ENCODE measurements at regions not wholly inside any gene's neighbourhood (a gene's known extent, or its start where the extent isn't known, plus 50 kb on each side); places are given as distances from the start of the nearest gene placed in this dataset.
"Not testable (repeated sequence)": the region's sequence is repeated elsewhere in the genome, so short reads cannot be mapped to it uniquely, and the experiment has no call there.

DNA sequence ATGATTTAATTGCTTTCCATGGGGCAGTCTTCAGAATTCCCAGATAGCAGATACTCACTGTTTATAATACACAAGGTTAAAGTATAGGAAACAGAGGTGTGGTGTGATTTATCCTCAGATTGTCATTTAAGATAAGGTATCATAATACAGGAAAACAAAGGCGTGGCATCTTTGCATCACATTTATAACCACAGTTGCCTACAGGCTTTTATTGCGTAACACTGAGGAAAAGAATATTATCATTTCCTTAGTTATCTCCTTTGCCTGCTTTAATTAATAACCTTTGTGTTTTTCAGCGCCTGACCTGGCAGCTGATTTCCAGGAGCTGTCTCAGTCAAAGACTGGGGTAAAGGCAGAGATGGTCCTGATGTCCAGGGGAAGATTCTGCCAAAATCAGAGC is 68.8 kb downstream of the SSX7 start:
- Histone ChIP-seq H3K4me3 (ENCODE audit: low read depth, low read length) (no peak overlapping the region), H3K9me3 (ENCODE audit: control insufficient read depth in 2 of 2, low read length in 2 of 2) (no peaks in the 10 kb centered on the region), H3K4me1 (ENCODE audit: control insufficient read depth, insufficient read depth, low read length, poor library complexity, severe bottlenecking) (no peaks in the 10 kb centered on the region), H3K36me3 (ENCODE audit: control insufficient read depth, insufficient read depth, low read length) (no peaks in the 10 kb centered on the region), H3K27me3 (ENCODE audit: control insufficient read depth, insufficient read depth, low read length) (no peaks in the 10 kb centered on the region), H3K27ac (ENCODE audit: insufficient read depth, low read length, poor library complexity, severe bottlenecking) (no peak overlapping the region)
- Mint-ChIP-seq H3K36me3 (no peaks in the 10 kb centered on the region), H3K27me3 (peaks cover 11% of the 10 kb centered on the region), H3K27ac (no peak overlapping the region), H3K4me3 (no peak overlapping the region), H3K9me3 (no peaks in the 10 kb centered on the region), H3K4me1 (no peaks in the 10 kb centered on the region)
- no peak for DNase-seq
- no peak for ATAC-seq (ENCODE audit: low read depth in 2 of 2)

DNA sequence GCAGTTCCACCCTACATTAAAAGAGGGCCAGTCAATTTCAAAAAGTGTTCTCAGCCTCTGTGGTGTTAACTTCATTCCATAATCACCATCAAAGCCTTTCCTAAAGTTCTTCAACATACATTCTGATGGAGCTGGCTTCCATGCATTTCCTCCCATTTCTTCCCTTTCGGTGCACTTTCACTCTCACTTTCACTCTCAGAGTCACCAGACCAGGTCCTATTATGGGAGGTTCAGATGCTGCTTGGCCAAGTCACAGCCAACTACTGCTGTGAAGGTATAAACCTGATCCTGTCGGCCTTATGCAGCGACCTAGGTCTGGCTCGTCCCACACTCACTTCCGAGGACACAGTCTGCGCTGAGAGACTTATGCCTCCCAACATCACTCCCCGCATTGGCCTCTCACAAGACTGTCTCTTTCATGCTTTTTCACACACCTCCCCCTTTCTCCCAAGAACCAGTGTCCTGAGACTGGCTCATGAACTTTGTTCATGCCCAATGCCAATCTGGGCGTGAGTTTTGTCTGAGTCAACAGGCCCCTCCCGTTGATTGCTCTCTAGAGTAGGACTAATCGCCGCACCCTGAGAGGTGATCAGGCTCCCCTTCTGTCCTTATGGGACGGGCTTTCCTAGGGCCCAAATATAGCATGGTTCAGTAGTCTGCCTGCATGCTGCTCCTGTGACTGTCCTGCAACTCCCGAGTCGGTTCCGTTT is 60.8 kb upstream of the XAGE1B start:
- Mint-ChIP-seq H3K27ac (no peak overlapping the region), H3K4me1 (peaks cover 0 to 3% (median under 1%) of the 10 kb centered on the region in 4 donors), H3K36me3 (no peaks in the 10 kb centered on the region), H3K27me3 (peaks cover 4% of the 10 kb centered on the region), H3K4me3 (no peak overlapping the region), H3K9me3 (no peaks in the 10 kb centered on the region)
- no peaks in the 10 kb centered on the region for H3K36me3 ChIP-seq (ENCODE audit: control insufficient read depth, insufficient read depth, low read length)
- no peaks in the 10 kb centered on the region for H3K27me3 ChIP-seq (ENCODE audit: control insufficient read depth, insufficient read depth, low read length)
- H3K27ac ChIP-seq (ENCODE audit: insufficient read depth, low read length, poor library complexity, severe bottlenecking), result no peak overlapping the region
- ATAC-seq (ENCODE audit: low read depth in 2 of 2) (no peak), DNase-seq (no peak)
- H3K9me3 ChIP-seq (ENCODE audit: control insufficient read depth in 2 of 2, low read length in 2 of 2), result no peaks in the 10 kb centered on the region
- H3K4me1 ChIP-seq (ENCODE audit: control insufficient read depth, insufficient read depth, low read length, poor library complexity, severe bottlenecking), result no peaks in the 10 kb centered on the region
- no peak overlapping the region for H3K4me3 ChIP-seq (ENCODE audit: low read depth, low read length)

DNA sequence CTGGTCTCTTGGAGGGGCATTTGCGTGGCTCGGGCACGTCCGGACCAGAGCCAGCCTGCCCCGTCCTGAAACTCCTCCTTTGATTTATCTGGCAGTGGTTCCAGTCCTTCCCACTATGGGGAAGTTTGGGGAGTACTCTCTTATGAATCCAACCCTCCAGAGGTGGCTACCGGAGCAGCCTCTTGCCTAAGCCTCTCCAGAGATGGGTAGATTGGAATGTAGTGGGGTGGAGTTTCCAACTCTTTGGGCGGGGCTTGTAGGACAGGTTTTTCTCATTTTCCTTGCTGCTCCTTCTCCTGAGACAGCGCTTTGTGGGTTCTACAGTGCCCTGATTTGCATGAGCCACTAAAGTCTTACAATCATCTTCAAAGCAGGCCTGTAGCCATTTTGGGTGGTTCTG is 60.1 kb upstream of the XAGE1B start:
- Histone ChIP-seq H3K27me3 (ENCODE audit: control insufficient read depth, insufficient read depth, low read length) (no peaks in the 10 kb centered on the region), H3K4me3 (ENCODE audit: low read depth, low read length) (no peak overlapping the region), H3K36me3 (ENCODE audit: control insufficient read depth, insufficient read depth, low read length) (no peaks in the 10 kb centered on the region), H3K9me3 (ENCODE audit: control insufficient read depth in 2 of 2, low read length in 2 of 2) (no peaks in the 10 kb centered on the region), H3K4me1 (ENCODE audit: control insufficient read depth, insufficient read depth, low read length, poor library complexity, severe bottlenecking) (no peaks in the 10 kb centered on the region), H3K27ac (ENCODE audit: insufficient read depth, low read length, poor library complexity, severe bottlenecking) (no peak overlapping the region)
- H3K9me3 Mint-ChIP-seq, result no peaks in the 10 kb centered on the region
- H3K4me1 Mint-ChIP-seq, result peaks cover 0 to 3% (median under 1%) of the 10 kb centered on the region in 4 donors
- ATAC-seq (ENCODE audit: low read depth in 2 of 2) (no peak), DNase-seq (no peak)
- no peak overlapping the region for H3K27ac Mint-ChIP-seq
- H3K4me3 Mint-ChIP-seq, result no peak overlapping the region
- no peaks in the 10 kb centered on the region for H3K27me3 Mint-ChIP-seq
- H3K36me3 Mint-ChIP-seq, result no peaks in the 10 kb centered on the region

DNA sequence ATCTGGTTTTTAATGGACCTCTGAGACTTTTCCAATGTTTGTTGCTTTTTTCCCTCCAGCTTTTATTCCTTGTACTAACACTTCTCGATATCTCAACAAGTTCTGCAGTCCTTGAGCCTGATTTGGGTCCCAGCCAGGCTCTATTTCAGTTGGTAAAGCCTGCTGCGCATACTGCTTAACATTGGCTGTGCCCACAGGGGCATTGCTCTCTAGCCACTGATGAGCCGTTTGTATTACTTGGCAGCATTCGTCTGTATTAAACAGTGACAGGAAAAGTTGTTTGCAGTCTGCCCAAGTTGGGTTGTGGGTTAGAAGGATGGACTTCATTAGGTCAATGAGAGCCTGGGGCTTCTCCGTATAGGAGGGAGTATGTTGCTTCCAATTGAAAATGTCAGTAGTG is 59.6 kb upstream of the XAGE1B start:
- Mint-ChIP-seq H3K4me1 (peaks cover 0 to 3% (median under 1%) of the 10 kb centered on the region in 4 donors), H3K27ac (no peak overlapping the region), H3K27me3 (no peaks in the 10 kb centered on the region), H3K4me3 (no peak overlapping the region), H3K9me3 (no peaks in the 10 kb centered on the region), H3K36me3 (no peaks in the 10 kb centered on the region)
- Histone ChIP-seq H3K4me3 (ENCODE audit: low read depth, low read length) (no peak overlapping the region), H3K9me3 (ENCODE audit: control insufficient read depth in 2 of 2, low read length in 2 of 2) (no peaks in the 10 kb centered on the region), H3K27ac (ENCODE audit: insufficient read depth, low read length, poor library complexity, severe bottlenecking) (no peak overlapping the region), H3K27me3 (ENCODE audit: control insufficient read depth, insufficient read depth, low read length) (no peaks in the 10 kb centered on the region), H3K36me3 (ENCODE audit: control insufficient read depth, insufficient read depth, low read length) (no peaks in the 10 kb centered on the region), H3K4me1 (ENCODE audit: control insufficient read depth, insufficient read depth, low read length, poor library complexity, severe bottlenecking) (no peaks in the 10 kb centered on the region)
- no peak for DNase-seq
- no peak for ATAC-seq (ENCODE audit: low read depth in 2 of 2)

DNA sequence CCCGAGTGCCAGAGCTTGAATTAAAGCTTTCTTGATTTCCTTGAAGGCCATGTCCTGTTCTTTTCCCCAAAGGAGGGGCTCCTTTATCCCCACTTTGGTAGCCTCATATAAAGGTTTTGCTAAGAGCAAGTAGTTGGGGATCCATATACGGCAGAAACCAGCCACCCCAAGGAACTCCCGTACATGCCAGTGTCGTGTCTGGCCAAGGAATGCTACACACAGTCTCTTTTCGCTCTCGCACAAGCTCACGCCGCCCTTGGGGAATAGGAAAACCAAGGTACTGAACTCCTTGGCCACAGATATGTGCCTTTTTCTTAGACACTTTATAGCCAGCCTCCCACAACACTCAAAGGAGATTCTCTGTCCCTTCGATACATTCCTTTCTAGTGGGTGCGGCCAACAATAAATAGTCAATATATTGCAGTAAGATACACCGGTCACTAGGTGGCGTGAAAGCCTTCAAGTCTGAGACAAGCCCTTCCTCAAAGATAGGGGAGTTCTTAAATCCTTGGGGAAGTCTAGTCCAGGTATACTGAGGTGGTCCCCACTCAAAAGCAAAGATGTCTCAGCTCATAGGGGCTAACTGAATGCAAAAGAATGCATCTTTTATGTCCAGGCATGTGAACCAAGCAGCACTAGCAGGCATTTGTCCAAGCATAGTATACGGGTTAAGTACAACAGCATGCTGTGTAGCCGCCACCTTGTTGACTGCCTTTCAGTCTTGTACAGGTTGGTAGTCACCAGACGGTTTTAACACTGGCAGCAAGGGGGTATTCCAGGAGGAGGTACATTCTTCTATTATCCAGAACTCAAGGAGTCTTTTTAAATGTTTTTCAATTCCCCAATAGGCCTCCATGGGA is 57.8 kb upstream of the XAGE1B start:
- H3K27me3 Mint-ChIP-seq, result no peaks in the 10 kb centered on the region
- no peaks in the 10 kb centered on the region for H3K36me3 Mint-ChIP-seq
- no peak for ATAC-seq (ENCODE audit: low read depth in 2 of 2)

DNA sequence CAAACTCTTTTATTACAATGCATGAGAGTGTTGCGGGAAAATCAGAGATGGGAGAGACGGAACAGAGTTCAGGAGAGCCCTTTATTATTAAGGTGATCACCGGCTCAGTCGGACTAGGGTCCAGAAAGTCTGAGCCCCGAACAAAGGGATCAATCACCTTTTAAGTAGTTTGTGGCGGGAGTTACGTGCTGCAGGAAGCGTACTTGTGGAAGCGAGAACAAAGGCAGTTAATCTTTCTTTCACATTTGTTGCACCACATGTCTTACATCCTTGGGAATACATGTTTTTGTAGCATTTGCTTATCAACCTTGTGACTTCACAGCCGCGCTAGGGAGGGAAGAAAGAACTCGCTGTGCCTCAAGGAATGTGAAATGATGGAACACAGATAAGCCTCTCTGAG is 51.3 kb upstream of the XAGE1B start:
- H3K4me1 ChIP-seq (ENCODE audit: control insufficient read depth, insufficient read depth, low read length, poor library complexity, severe bottlenecking); H3K36me3 Mint-ChIP-seq; H3K9me3 Mint-ChIP-seq; H3K27me3 ChIP-seq (ENCODE audit: control insufficient read depth, insufficient read depth, low read length); H3K4me1 Mint-ChIP-seq; H3K9me3 ChIP-seq (ENCODE audit: control insufficient read depth in 2 of 2, low read length in 2 of 2); H3K27me3 Mint-ChIP-seq; H3K27ac Mint-ChIP-seq; H3K36me3 ChIP-seq (ENCODE audit: control insufficient read depth, insufficient read depth, low read length); DNase-seq; H3K4me3 Mint-ChIP-seq; H3K27ac ChIP-seq (ENCODE audit: insufficient read depth, low read length, poor library complexity, severe bottlenecking); H3K4me3 ChIP-seq (ENCODE audit: low read depth, low read length); ATAC-seq (ENCODE audit: low read depth in 2 of 2): not testable (repeated sequence)

More for the DNA sequence above, 57.8 kb upstream of the XAGE1B start:
- H3K4me1 Mint-ChIP-seq, result peaks cover 0 to 3% (median under 1%) of the 10 kb centered on the region in 4 donors
- H3K4me3 ChIP-seq (ENCODE audit: low read depth, low read length), result no peak overlapping the region
- no peaks in the 10 kb centered on the region for H3K9me3 Mint-ChIP-seq
- H3K27ac Mint-ChIP-seq, result no peak overlapping the region
- H3K27ac ChIP-seq (ENCODE audit: insufficient read depth, low read length, poor library complexity, severe bottlenecking), result no peak overlapping the region
- no peaks in the 10 kb centered on the region for H3K9me3 ChIP-seq (ENCODE audit: control insufficient read depth in 2 of 2, low read length in 2 of 2)
- no peak overlapping the region for H3K4me3 Mint-ChIP-seq
- H3K4me1 ChIP-seq (ENCODE audit: control insufficient read depth, insufficient read depth, low read length, poor library complexity, severe bottlenecking), result no peaks in the 10 kb centered on the region
- H3K27me3 ChIP-seq (ENCODE audit: control insufficient read depth, insufficient read depth, low read length), result no peaks in the 10 kb centered on the region
- peak in 2 of 3 donors; percentile 36 to 65 for DNase-seq
- H3K36me3 ChIP-seq (ENCODE audit: control insufficient read depth, insufficient read depth, low read length), result no peaks in the 10 kb centered on the region
